B cell (primary cell): ENCODE measurements at regions not wholly inside any gene's neighbourhood (a gene's known extent, or its start where the extent isn't known, plus 50 kb on each side); places are given as distances from the start of the nearest gene placed in this dataset.

Experiments
- ATAC-seq: fragments of 200-7000 bp; cut with Tn5 transposase; one replicate; pipeline ENCODE4 v1.10.0; 2021; ENCODE audit warnings: low read depth, mild to moderate bottlenecking, moderate number of reproducible peaks, moderate library complexity
- CTCF ChIA-PET: fragments of 350-600 bp; sonication (Branson Sonifier 250); formaldehyde crosslinking; loops from one replicate; lab custom pipeline; 2021; ENCODE audit warnings: antibody characterized with exemption, inconsistent platforms; lab: Charles Lee
- POLR2A ChIA-PET: fragments of 350-600 bp; sonication (Branson Sonifier 250); formaldehyde crosslinking; loops from one replicate; lab custom pipeline; 2021; ENCODE audit warnings: antibody characterized with exemption; lab: Charles Lee
- DNase-seq: peaks from one replicate; pipeline ENCODE4 v3.0.0; 2013
- H2AFZ ChIP-seq: 2 replicates; pipeline ENCODE4 v1.6.1; 2012; ENCODE audit warnings: mild to moderate bottlenecking, low read depth, low read length; ENCODE audit not compliant: insufficient read depth, poor library complexity, severe bottlenecking
- H3K27ac ChIP-seq, 2 donors: 1 replicate in 1 of 2; 2 replicates in 1 of 2; pipeline ENCODE4 v1.5.1; 2012 to 2013; ENCODE audit warnings: low read length in 2 of 2, mild to moderate bottlenecking in 2 of 2, moderate library complexity in 1 of 2
- H3K27me3 ChIP-seq, 4 experiments: fragments of 200-600 bp in 1 of 4; sonication (generic) in 1 of 4; replicated peaks in 1 of 4; 1 replicate in 2 of 4; 2 replicates in 2 of 4; pipeline versions ENCODE4 v1.6.1 to v1.7.0; 2013 to 2016; ENCODE audit warnings: low read length in 3 of 4, mild to moderate bottlenecking in 2 of 4, mixed read lengths in 1 of 4, moderate library complexity in 1 of 4; ENCODE audit not compliant: insufficient read depth in 4 of 4, control insufficient read depth in 3 of 4; ENCODE audit errors: control extremely low read depth in 1 of 4
- H3K36me3 ChIP-seq, 2 experiments: replicated peaks in 1 of 2; 1 replicate in 1 of 2; 2 replicates in 1 of 2; pipeline versions ENCODE4 v1.6.1 to v1.7.1; 2013; ENCODE audit warnings: low read length in 1 of 2; ENCODE audit not compliant: insufficient read depth in 2 of 2, control insufficient read depth in 1 of 2; ENCODE audit errors: control extremely low read depth in 1 of 2, extremely low read depth in 1 of 2
- H3K4me1 ChIP-seq, 2 donors: fragments of 200-600 bp in 1 of 2; sonication (generic) in 1 of 2; 1 replicate in 1 of 2; 2 replicates in 1 of 2; pipeline versions ENCODE4 v1.5.1 to v1.6.1; 2013 to 2017; ENCODE audit warnings: low read length in 2 of 2; ENCODE audit not compliant: control insufficient read depth in 2 of 2, insufficient read depth in 2 of 2
- H3K4me2 ChIP-seq: replicated peaks from 2 replicates; pipeline ENCODE3; 2012; ENCODE audit warnings: mild to moderate bottlenecking, low read depth, low read length; ENCODE audit not compliant: poor library complexity, severe bottlenecking
- H3K4me3 ChIP-seq, 5 experiments: fragments of 200-600 bp in 1 of 5; sonication (generic) in 1 of 5; 1 replicate in 3 of 5; 2 replicates in 2 of 5; pipeline versions ENCODE4 v1.5.1 to v1.7.0; 2011 to 2016; ENCODE audit warnings: low read length in 4 of 5, mild to moderate bottlenecking in 4 of 5, low read depth in 2 of 5, control low read depth in 1 of 5, moderate library complexity in 1 of 5; ENCODE audit not compliant: insufficient read depth in 1 of 5; ENCODE audit errors: control extremely low read depth in 1 of 5, extremely low read depth in 1 of 5
- H3K79me2 ChIP-seq: fragments of 200-600 bp; sonication (generic); one replicate; pipeline ENCODE4 v1.6.0; 2016; ENCODE audit warnings: low read length; ENCODE audit not compliant: control insufficient read depth, insufficient read depth
- H3K9ac ChIP-seq: fragments of 200-600 bp; sonication (generic); 2 replicates; pipeline ENCODE4 v1.6.1; 2017; ENCODE audit warnings: mild to moderate bottlenecking, low read length, moderate library complexity
- H3K9me3 ChIP-seq, 3 donors: one replicate each; pipeline versions ENCODE4 v1.6.1 to v1.7.1; 2013; ENCODE audit warnings: low read length in 2 of 3; ENCODE audit not compliant: control insufficient read depth in 2 of 3, insufficient read depth in 1 of 3; ENCODE audit errors: control extremely low read depth in 1 of 3
- H4K20me1 ChIP-seq: 2 replicates; pipeline ENCODE4 v1.6.0; 2012; ENCODE audit warnings: mild to moderate bottlenecking, low read length; ENCODE audit not compliant: insufficient read depth, control insufficient read depth, poor library complexity, severe bottlenecking
- H3K27ac Mint-ChIP-seq: one replicate; pipeline ENCODE4 v1.8.0; 2021; ENCODE audit warnings: mixed read lengths
- H3K27me3 Mint-ChIP-seq: one replicate; pipeline ENCODE4 v1.8.0; 2021; ENCODE audit warnings: mixed read lengths
- H3K4me1 Mint-ChIP-seq: one replicate; pipeline ENCODE4 v1.8.0; 2021; ENCODE audit warnings: mixed read lengths
- H3K4me3 Mint-ChIP-seq: one replicate; pipeline ENCODE4 v1.8.0; 2021; ENCODE audit warnings: mixed read lengths
- H3K9me3 Mint-ChIP-seq: one replicate; pipeline ENCODE4 v1.8.0; 2022; ENCODE audit warnings: mixed read lengths; ENCODE audit not compliant: insufficient read depth
- CTCF ChIP-seq: fragments of 200-600 bp; IDR thresholded peaks from one replicate; pipeline ENCODE4 v1.8.0; 2022; ENCODE audit warnings: antibody characterized with exemption, mild to moderate bottlenecking
- EZH2 ChIP-seq: IDR thresholded peaks from 2 replicates; pipeline ENCODE4 v1.6.1; 2012; ENCODE audit warnings: borderline replicate concordance, low read depth, mild to moderate bottlenecking, moderate library complexity, low read length; ENCODE audit not compliant: insufficient read depth, poor library complexity, severe bottlenecking
- WGBS: methylation state at CpG from one replicate; pipeline ENCODE4 v1.1.5; 2013; ENCODE audit warnings: missing lambda C conversion rate; ENCODE audit not compliant: insufficient coverage; 5-methylcytosine and 5-hydroxymethylcytosine counted together
- intact Hi-C: fragments of 100-400 bp; cut with micrococcal nuclease; formaldehyde crosslinking; loops from one replicate; pipeline ENCODE4 v1.10.0; 2022

GRCh38 chr22:44571566-44572413 lies 73.8 kb upstream of the RTL6 start:
- intact Hi-C loops, result no loop called here
- no peak overlapping the region for H3K9ac ChIP-seq
- POLR2A ChIA-PET, result no interaction called here
- no peaks in the 10 kb centered on the region for H3K36me3 ChIP-seq
- H4K20me1 ChIP-seq, result no peaks in the 10 kb centered on the region
- CTCF ChIA-PET, result interaction anchor here (2.1 kb wide), 1 partner anchor 579 kb away, joined by 7 read pairs; no protein-coding TSS in a partner anchor
- no peak overlapping the region for H3K27ac Mint-ChIP-seq
- no peak overlapping the region for H3K4me3 ChIP-seq
- DNase-seq, result no peak
- H3K27me3 ChIP-seq, result no peaks in the 10 kb centered on the region
- 88% methylated on average over 27 of the region's 29 CpGs for WGBS
- H3K9me3 ChIP-seq, result peaks cover 0 to 6% (median 0%) of the 10 kb centered on the region in 3 donors
- H3K4me1 ChIP-seq, result no peaks in the 10 kb centered on the region
- no peak overlapping the region for H3K27ac ChIP-seq
- peaks cover 21% of the 10 kb centered on the region for H3K27me3 Mint-ChIP-seq
- H2AFZ ChIP-seq, result no peak overlapping the region
- no peak for ATAC-seq
- no peak overlapping the region for H3K4me3 Mint-ChIP-seq
- no peaks in the 10 kb centered on the region for H3K9me3 Mint-ChIP-seq
- H3K4me2 ChIP-seq, result no peak overlapping the region
- H3K79me2 ChIP-seq, result no peaks in the 10 kb centered on the region
- H3K4me1 Mint-ChIP-seq, result no peaks in the 10 kb centered on the region
- TF ChIP-seq EZH2 (no peak), CTCF (no peak)
